D341Med (cell line): ENCODE measurements at regions not wholly inside any gene's neighbourhood (a gene's known extent, or its start where the extent isn't known, plus 50 kb on each side); places are given as distances from the start of the nearest gene placed in this dataset.
"Not testable (repeated sequence)": the region's sequence is repeated elsewhere in the genome, so short reads cannot be mapped to it uniquely, and the experiment has no call there.

ENCODE experiments used
- DNase-seq: peaks from one replicate; pipeline ENCODE4 v3.0.0; 2012; ENCODE audit warnings: low spot score

GRCh38 chr6:142637624-142638351, 307.2 kb downstream of the HIVEP2 start:
- DNase-seq, result no peak

- DNase-seq, result no peak
Measured at GRCh38 chr6:142642651-142643050, 302.3 kb downstream of the HIVEP2 start.

- DNase-seq, result no peak
Measured at GRCh38 chr6:142644866-142645265, 300.1 kb downstream of the HIVEP2 start.

- no peak for DNase-seq
Measured at GRCh38 chr6:142645663-142646062, 299.3 kb downstream of the HIVEP2 start.

- no peak for DNase-seq
Measured at GRCh38 chr6:142647449-142648035, 297.4 kb downstream of the HIVEP2 start.

DNA sequence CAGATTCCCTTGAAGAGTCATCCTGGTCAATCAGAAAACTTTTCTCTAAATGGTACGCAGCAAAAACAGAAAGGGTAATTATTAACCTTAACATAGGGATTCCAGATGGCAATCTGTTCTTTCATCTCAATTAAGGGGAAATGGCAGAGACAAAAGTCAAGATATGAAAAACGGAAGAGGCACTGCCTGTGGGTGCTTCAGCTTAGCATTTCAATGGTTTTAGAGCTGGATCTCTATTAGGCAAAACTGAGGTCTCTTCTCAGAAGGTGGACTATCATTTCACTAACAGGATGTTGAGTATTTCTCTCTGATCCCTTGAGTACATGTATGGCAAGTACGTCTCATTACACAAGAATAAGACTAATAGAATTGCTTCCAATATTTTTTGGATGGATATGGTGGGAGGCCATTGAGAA, 296.9 kb downstream of the HIVEP2 start:
- no peak for DNase-seq

DNA sequence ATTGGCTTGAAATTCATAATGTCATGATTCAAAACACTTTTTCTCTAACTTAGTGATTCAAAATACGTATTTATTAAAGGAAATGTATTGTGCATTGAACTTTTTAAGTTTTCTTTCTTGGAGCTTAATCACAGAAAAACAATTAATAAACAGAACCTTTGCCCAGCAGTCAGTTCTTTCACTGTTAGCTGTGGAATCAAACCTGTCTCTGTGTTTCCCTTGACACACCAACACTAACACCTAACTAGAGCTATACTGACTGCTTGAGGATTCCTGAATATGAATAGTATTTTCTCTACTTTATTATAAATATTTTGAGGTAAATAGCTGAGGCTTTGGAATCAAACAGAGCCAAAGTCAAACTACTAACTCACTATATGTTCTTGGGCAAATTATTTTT, 296.4 kb downstream of the HIVEP2 start:
- no peak for DNase-seq

GRCh38 chr6:142649438-142650234, 295.3 kb downstream of the HIVEP2 start:
- not testable (repeated sequence) for DNase-seq

GRCh38 chr6:142651384-142651783, 293.6 kb downstream of the HIVEP2 start:
- no peak for DNase-seq

GRCh38 chr6:142653710-142654420, 291.1 kb downstream of the HIVEP2 start:
- no peak for DNase-seq

GRCh38 chr6:142659661-142660060, 285.3 kb downstream of the HIVEP2 start:
- no peak for DNase-seq

DNA sequence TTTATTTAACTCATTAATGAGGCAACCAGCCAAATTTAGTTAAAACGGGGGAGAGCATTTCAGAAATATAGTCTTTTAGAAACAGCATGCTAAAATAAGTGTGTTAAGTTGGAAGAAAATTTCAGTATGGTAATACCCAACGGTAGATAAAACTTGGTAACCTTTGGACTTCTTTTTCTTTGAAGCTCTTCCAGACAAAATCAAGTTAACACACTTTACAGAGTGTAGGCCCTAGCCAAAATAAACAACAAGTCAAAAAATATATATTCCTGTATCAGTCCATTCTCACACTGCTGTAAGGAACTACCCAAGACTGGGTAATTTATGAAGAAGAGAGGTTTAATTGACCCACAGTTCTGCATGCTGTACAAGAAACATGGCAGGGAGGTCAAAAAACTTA, 279.6 kb downstream of the HIVEP2 start:
- no peak for DNase-seq

GRCh38 chr6:142666599-142667185, 278.3 kb downstream of the HIVEP2 start:
- DNase-seq, result no peak

- DNase-seq, result no peak
Measured at GRCh38 chr6:142669471-142670351, 275.3 kb downstream of the HIVEP2 start.

- DNase-seq, result no peak
Measured at GRCh38 chr6:142671791-142672190, 273.2 kb downstream of the HIVEP2 start.

- no peak for DNase-seq
Measured at GRCh38 chr6:142675517-142675916, 269.5 kb downstream of the HIVEP2 start.

- DNase-seq, result no peak
Measured at GRCh38 chr6:142676027-142676443, 268.9 kb downstream of the HIVEP2 start.

- DNase-seq, result no peak
Measured at GRCh38 chr6:142676647-142677192, 268.3 kb downstream of the HIVEP2 start.

DNA sequence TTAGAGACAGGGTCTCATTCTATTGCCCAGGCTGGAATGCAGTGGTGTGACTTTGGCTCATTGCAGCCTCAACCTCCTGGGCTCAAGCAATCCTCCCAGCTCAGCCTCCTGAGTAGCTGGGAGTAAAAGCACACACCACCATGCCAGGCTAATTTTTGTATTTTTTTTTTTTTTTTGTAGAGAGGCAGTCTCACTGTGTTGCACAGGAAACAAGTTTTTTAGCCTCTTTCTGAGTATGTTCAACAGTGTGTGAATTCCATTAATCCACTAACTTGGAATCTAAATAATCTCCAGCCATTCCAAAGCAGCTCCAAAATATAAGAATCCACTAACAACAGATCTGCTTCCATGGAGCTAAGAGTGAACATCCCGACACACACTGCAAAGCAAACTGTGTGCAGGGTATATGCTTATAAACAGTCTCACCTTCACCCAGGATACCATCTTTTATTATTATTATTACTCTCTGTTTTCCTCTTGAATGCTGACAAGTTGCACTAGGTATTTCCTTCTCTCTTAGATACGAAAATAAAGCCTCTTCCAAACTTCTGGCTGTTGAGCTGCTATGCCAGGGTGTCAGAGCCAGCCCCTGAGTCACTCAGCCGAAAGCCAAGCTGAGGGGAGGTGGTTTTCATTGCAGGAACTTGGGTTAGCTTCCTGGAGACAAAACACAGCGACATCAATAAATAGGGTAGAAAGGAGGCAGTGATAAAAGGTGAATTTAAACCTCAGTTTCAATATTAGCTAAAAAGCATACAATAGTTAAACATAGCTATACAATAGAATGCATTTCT, 264.9 kb downstream of the HIVEP2 start:
- no peak for DNase-seq

GRCh38 chr6:142681099-142681498, 263.9 kb downstream of the HIVEP2 start:
- DNase-seq, result no peak
